ENCODE measurements at regions not wholly inside any gene's neighbourhood (a gene's known extent, or its start where the extent isn't known, plus 50 kb on each side); places are given as distances from the start of the nearest gene placed in this dataset.
"Not testable (repeated sequence)": the region's sequence is repeated elsewhere in the genome, so short reads cannot be mapped to it uniquely, and the experiment has no call there.

GRCh38 chr21:13934887-13935342, 275.8 kb downstream of the LIPI start:
- H4K20me1 ChIP-seq (replicated peaks; ENCODE audit: control insufficient read depth, extremely low read depth, insufficient read depth, low read length); FAIRE-seq; DNase-seq (ENCODE audit: low read depth, low spot score); POLR2A ChIA-PET; H3K9me3 ChIP-seq (replicated peaks; ENCODE audit: control insufficient read depth, insufficient read depth, low read length); H3K4me1 ChIP-seq (ENCODE audit: control insufficient read depth, extremely low read depth, insufficient read depth, low read length); H3K79me2 ChIP-seq (ENCODE audit: control insufficient read depth, insufficient read depth, low read length); H3K9ac ChIP-seq (replicated peaks; ENCODE audit: extremely low read depth, insufficient read depth, low read length); intact Hi-C loops (cut with micrococcal nuclease); BruUV-seq (replicated peaks); H2AFZ ChIP-seq (ENCODE audit: low read depth, low read length); CTCF ChIA-PET; H3K27me3 ChIP-seq (ENCODE audit: control insufficient read depth in 2 of 2, insufficient read depth in 2 of 2, low read length in 2 of 2); dilution Hi-C loops (cut with MboI; ENCODE audit: extremely low pct_ligation_motif_present, low sequenced_read_pairs); H3K9me1 ChIP-seq (replicated peaks; ENCODE audit: control insufficient read depth, extremely low read depth, insufficient read depth, low read length); H3K4me3 ChIP-seq (replicated peaks in 1 of 3; ENCODE audit: insufficient read depth in 1 of 3, low read depth in 1 of 3, low read length in 3 of 3); H3K4me2 ChIP-seq (ENCODE audit: insufficient read depth, low read length); H3K27ac ChIP-seq (ENCODE audit: insufficient read depth, low read depth, low read length); H3K36me3 ChIP-seq (ENCODE audit: control insufficient read depth in 2 of 2, extremely low read depth in 1 of 2, insufficient read depth in 2 of 2, low read length in 2 of 2): not testable (repeated sequence)

GRCh38 chr21:13923175-13923574, 287.6 kb downstream of the LIPI start:
- BruUV-seq (replicated peaks); H2AFZ ChIP-seq (ENCODE audit: low read depth, low read length); H3K27me3 ChIP-seq (ENCODE audit: control insufficient read depth in 2 of 2, insufficient read depth in 2 of 2, low read length in 2 of 2); DNase-seq (ENCODE audit: low read depth, low spot score); H3K4me3 ChIP-seq (replicated peaks in 1 of 3; ENCODE audit: insufficient read depth in 1 of 3, low read depth in 1 of 3, low read length in 3 of 3); H3K79me2 ChIP-seq (ENCODE audit: control insufficient read depth, insufficient read depth, low read length); H3K9me1 ChIP-seq (replicated peaks; ENCODE audit: control insufficient read depth, extremely low read depth, insufficient read depth, low read length); POLR2A ChIA-PET; dilution Hi-C loops (cut with MboI; ENCODE audit: extremely low pct_ligation_motif_present, low sequenced_read_pairs); H3K36me3 ChIP-seq (ENCODE audit: control insufficient read depth in 2 of 2, extremely low read depth in 1 of 2, insufficient read depth in 2 of 2, low read length in 2 of 2); H3K9ac ChIP-seq (replicated peaks; ENCODE audit: extremely low read depth, insufficient read depth, low read length); H3K4me1 ChIP-seq (ENCODE audit: control insufficient read depth, extremely low read depth, insufficient read depth, low read length); intact Hi-C loops (cut with micrococcal nuclease); FAIRE-seq; H3K4me2 ChIP-seq (ENCODE audit: insufficient read depth, low read length); H3K27ac ChIP-seq (ENCODE audit: insufficient read depth, low read depth, low read length); H4K20me1 ChIP-seq (replicated peaks; ENCODE audit: control insufficient read depth, extremely low read depth, insufficient read depth, low read length); H3K9me3 ChIP-seq (replicated peaks; ENCODE audit: control insufficient read depth, insufficient read depth, low read length); CTCF ChIA-PET: not testable (repeated sequence)

GRCh38 chr21:13921455-13921854, 289.3 kb downstream of the LIPI start:
- POLR2A ChIA-PET; H3K79me2 ChIP-seq (ENCODE audit: control insufficient read depth, insufficient read depth, low read length); H2AFZ ChIP-seq (ENCODE audit: low read depth, low read length); H4K20me1 ChIP-seq (replicated peaks; ENCODE audit: control insufficient read depth, extremely low read depth, insufficient read depth, low read length); BruUV-seq (replicated peaks); H3K9me3 ChIP-seq (replicated peaks; ENCODE audit: control insufficient read depth, insufficient read depth, low read length); H3K27ac ChIP-seq (ENCODE audit: insufficient read depth, low read depth, low read length); intact Hi-C loops (cut with micrococcal nuclease); H3K4me1 ChIP-seq (ENCODE audit: control insufficient read depth, extremely low read depth, insufficient read depth, low read length); CTCF ChIA-PET; DNase-seq (ENCODE audit: low read depth, low spot score); FAIRE-seq; H3K27me3 ChIP-seq (ENCODE audit: control insufficient read depth in 2 of 2, insufficient read depth in 2 of 2, low read length in 2 of 2); H3K36me3 ChIP-seq (ENCODE audit: control insufficient read depth in 2 of 2, extremely low read depth in 1 of 2, insufficient read depth in 2 of 2, low read length in 2 of 2); H3K9me1 ChIP-seq (replicated peaks; ENCODE audit: control insufficient read depth, extremely low read depth, insufficient read depth, low read length); dilution Hi-C loops (cut with MboI; ENCODE audit: extremely low pct_ligation_motif_present, low sequenced_read_pairs); H3K4me2 ChIP-seq (ENCODE audit: insufficient read depth, low read length); H3K4me3 ChIP-seq (replicated peaks in 1 of 3; ENCODE audit: insufficient read depth in 1 of 3, low read depth in 1 of 3, low read length in 3 of 3); H3K9ac ChIP-seq (replicated peaks; ENCODE audit: extremely low read depth, insufficient read depth, low read length): not testable (repeated sequence)

GRCh38 chr21:13907385-13907784, 297.8 kb downstream of the POTED start:
- H3K27me3 ChIP-seq (ENCODE audit: control insufficient read depth in 2 of 2, insufficient read depth in 2 of 2, low read length in 2 of 2); H3K79me2 ChIP-seq (ENCODE audit: control insufficient read depth, insufficient read depth, low read length); DNase-seq (ENCODE audit: low read depth, low spot score); H3K9me1 ChIP-seq (replicated peaks; ENCODE audit: control insufficient read depth, extremely low read depth, insufficient read depth, low read length); POLR2A ChIA-PET; H3K4me1 ChIP-seq (ENCODE audit: control insufficient read depth, extremely low read depth, insufficient read depth, low read length); H3K9me3 ChIP-seq (replicated peaks; ENCODE audit: control insufficient read depth, insufficient read depth, low read length); BruUV-seq (replicated peaks); dilution Hi-C loops (cut with MboI; ENCODE audit: extremely low pct_ligation_motif_present, low sequenced_read_pairs); H3K4me3 ChIP-seq (replicated peaks in 1 of 3; ENCODE audit: insufficient read depth in 1 of 3, low read depth in 1 of 3, low read length in 3 of 3); intact Hi-C loops (cut with micrococcal nuclease); H3K4me2 ChIP-seq (ENCODE audit: insufficient read depth, low read length); FAIRE-seq; H2AFZ ChIP-seq (ENCODE audit: low read depth, low read length); H4K20me1 ChIP-seq (replicated peaks; ENCODE audit: control insufficient read depth, extremely low read depth, insufficient read depth, low read length); H3K9ac ChIP-seq (replicated peaks; ENCODE audit: extremely low read depth, insufficient read depth, low read length); CTCF ChIA-PET; H3K36me3 ChIP-seq (ENCODE audit: control insufficient read depth in 2 of 2, extremely low read depth in 1 of 2, insufficient read depth in 2 of 2, low read length in 2 of 2); H3K27ac ChIP-seq (ENCODE audit: insufficient read depth, low read depth, low read length): not testable (repeated sequence)

All from endothelial cell of umbilical vein (primary cell).